HCT116 (cell line): ENCODE measurements at regions not wholly inside any gene's neighbourhood (a gene's known extent, or its start where the extent isn't known, plus 50 kb on each side); places are given as distances from the start of the nearest gene placed in this dataset.

ENCODE experiments used
- ATAC-seq: fragments of 200-7000 bp; cut with Tn5 transposase; 2 replicates; pipeline ENCODE4 v1.9.1; 2020; ENCODE audit warnings: mild to moderate bottlenecking, moderate library complexity
- BruUV-seq: library from RNA; stranded (reverse); fragments of 400-500 nt; replicated peaks from 2 replicates; lab custom pipeline; 2021; lab: Mats Ljungman, UMichigan
- CTCF ChIA-PET: fragments of 300-600 bp; sonication (Branson Sonifier 250); formaldehyde crosslinking; loops from one replicate; lab custom pipeline; 2021; ENCODE audit warnings: antibody characterized with exemption; lab: Charles Lee
- POLR2A ChIA-PET: fragments of 300-600, 350-600 bp; sonication (Branson Sonifier 250); formaldehyde crosslinking; loops from one replicate; lab custom pipeline; 2021; ENCODE audit warnings: antibody characterized with exemption; lab: Charles Lee
- RAD21 ChIA-PET, 2 experiments: fragments of 300-600 bp; sonication (Branson Sonifier 250); formaldehyde crosslinking; loops; one replicate each; lab custom pipeline; 2023; ENCODE audit warnings: low total read pairs in 2 of 2; ENCODE audit not compliant: uncharacterized antibody in 2 of 2, unreplicated experiment in 2 of 2, low non-redundant PET in 1 of 2; lab: Charles Lee
- DNase-seq: peaks from one replicate; pipeline ENCODE4 v3.0.0-alpha.2; 2010; ENCODE audit warnings: low read depth, low spot score
- H2AFZ ChIP-seq: fragments of 200-600 bp; shearing (Covaris generic), sonication (generic); 2 replicates; pipeline ENCODE4 v1.6.1; 2017; ENCODE audit warnings: low read depth, mixed run types, mixed read lengths, antibody characterized with exemption, low read length; ENCODE audit not compliant: poor library complexity, severe bottlenecking
- H3K27ac ChIP-seq: 2 replicates; pipeline ENCODE4 v1.5.1; 2012; ENCODE audit warnings: low read depth, low read length
- H3K27me3 ChIP-seq: fragments of 200-600 bp; sonication (generic); 2 replicates; pipeline ENCODE4 v1.6.1; 2016; ENCODE audit warnings: mixed run types, low read length, mixed read lengths; ENCODE audit not compliant: insufficient read depth
- H3K36me3 ChIP-seq, 2 experiments: fragments of 200-500 bp in 1 of 2; fragments of 200-600 bp in 1 of 2; sonication (Bioruptor generic) in 1 of 2; sonication (generic) in 1 of 2; 2 replicates each; pipeline versions ENCODE4 v1.5.1 to v1.6.1; 2014 to 2016; ENCODE audit warnings: low read length in 2 of 2, inconsistent platforms in 1 of 2, mixed read lengths in 1 of 2, mixed run types in 1 of 2; ENCODE audit not compliant: insufficient read depth in 2 of 2, control insufficient read depth in 1 of 2
- H3K4me1 ChIP-seq, 2 experiments: fragments of 200-600 bp in 1 of 2; sonication (generic) in 1 of 2; 2 replicates each; pipeline versions ENCODE4 v1.5.1 to v1.6.1; 2012 to 2017; ENCODE audit warnings: low read length in 2 of 2, inconsistent platforms in 1 of 2, mild to moderate bottlenecking in 1 of 2, mixed read lengths in 1 of 2, mixed run types in 1 of 2, moderate library complexity in 1 of 2; ENCODE audit not compliant: insufficient read depth in 2 of 2, control insufficient read depth in 1 of 2
- H3K4me2 ChIP-seq: fragments of 200-600 bp; sonication (generic); 2 replicates; pipeline ENCODE4 v1.6.1; 2017; ENCODE audit warnings: mixed run types, low read length, mixed read lengths
- H3K4me3 ChIP-seq, 2 experiments: fragments of 200-600 bp in 1 of 2; sonication (generic) in 1 of 2; replicated peaks in 1 of 2; 2 replicates each; pipeline ENCODE4 v1.5.1; 2011 to 2016; ENCODE audit warnings: low read length in 2 of 2, control low read depth in 1 of 2, low read depth in 1 of 2, mild to moderate bottlenecking in 1 of 2, mixed read lengths in 1 of 2, mixed run types in 1 of 2
- H3K79me2 ChIP-seq: fragments of 200-600 bp; sonication (generic); 2 replicates; pipeline ENCODE4 v1.6.1; 2017; ENCODE audit warnings: mild to moderate bottlenecking, mixed run types, low read length, moderate library complexity, mixed read lengths; ENCODE audit not compliant: insufficient read depth
- H3K9ac ChIP-seq: fragments of 200-600 bp; sonication (generic); 2 replicates; pipeline ENCODE4 v1.6.1; 2016; ENCODE audit warnings: low read length, mixed read lengths
- H3K9me2 ChIP-seq: fragments of 200-600 bp; sonication (generic), shearing (Covaris generic); 2 replicates; pipeline ENCODE4 v1.6.1; 2017; ENCODE audit warnings: mixed run types, mild to moderate bottlenecking, moderate library complexity; ENCODE audit not compliant: insufficient read depth
- H3K9me3 ChIP-seq, 2 experiments: fragments of 200-500 bp in 1 of 2; fragments of 200-600 bp in 1 of 2; sonication (Bioruptor generic) in 1 of 2; sonication (generic) in 1 of 2; 2 replicates each; pipeline ENCODE4 v1.6.1; 2014 to 2017; ENCODE audit warnings: low read length in 2 of 2, mixed read lengths in 2 of 2, inconsistent platforms in 1 of 2, low read depth in 1 of 2, mild to moderate bottlenecking in 1 of 2, mixed run types in 1 of 2, moderate library complexity in 1 of 2; ENCODE audit not compliant: control insufficient read depth in 1 of 2, insufficient read depth in 1 of 2
- H4K20me1 ChIP-seq: fragments of 200-600 bp; sonication (generic), shearing (Covaris generic); 2 replicates; pipeline ENCODE4 v1.6.1; 2017; ENCODE audit warnings: mixed run types, mild to moderate bottlenecking, moderate library complexity; ENCODE audit not compliant: insufficient read depth
- FOSL1 ChIP-seq: IDR thresholded peaks from 2 replicates; pipeline ENCODE4 v1.6.1; 2012; ENCODE audit warnings: low read depth
- JUND ChIP-seq: IDR thresholded peaks from 2 replicates; pipeline ENCODE4 v1.6.1; 2012
- MAX ChIP-seq: IDR thresholded peaks from 2 replicates; pipeline ENCODE4 v1.6.1; 2012
- POLR2A ChIP-seq: IDR thresholded peaks from 2 replicates; pipeline ENCODE4 v1.7.0; 2011; ENCODE audit warnings: borderline replicate concordance; ENCODE audit not compliant: insufficient read depth, insufficient read length; ENCODE audit errors: extremely low read depth
- POLR2AphosphoS5 ChIP-seq: IDR thresholded peaks from 2 replicates; pipeline ENCODE4 v1.6.1; 2011; ENCODE audit warnings: mild to moderate bottlenecking, low read depth, low read length, moderate library complexity
- SIN3A ChIP-seq: IDR thresholded peaks from 2 replicates; pipeline ENCODE4 v1.6.1; 2012; ENCODE audit warnings: low read depth
- SP1 ChIP-seq: IDR thresholded peaks from 2 replicates; pipeline ENCODE4 v1.6.1; 2012; ENCODE audit warnings: low read depth
- YY1 ChIP-seq: IDR thresholded peaks from 2 replicates; pipeline ENCODE4 v1.6.1; 2011; ENCODE audit warnings: low read length, low read depth, moderate library complexity, mild to moderate bottlenecking; ENCODE audit not compliant: insufficient replicate concordance; ENCODE audit errors: extremely low read depth
- ZNF274 ChIP-seq: fragments of 200-500 bp; sonication (Bioruptor generic); IDR thresholded peaks from 2 replicates; pipeline ENCODE4 v1.6.1; 2014; ENCODE audit warnings: mild to moderate bottlenecking, low read depth, low read length, inconsistent platforms
- intact Hi-C: fragments of 100-400 bp; cut with micrococcal nuclease; formaldehyde crosslinking; loops from 2 replicates; pipeline ENCODE4 v1.10.0; 2022
- TF ChIP-seq, protein P1 (sequence below): IDR thresholded peaks from 2 replicates; pipeline ENCODE4 v1.6.1; 2012
- TF ChIP-seq, protein P2 (sequence below): IDR thresholded peaks from 2 replicates; pipeline ENCODE4 v1.6.1; 2012; ENCODE audit warnings: low read depth

DNA sequence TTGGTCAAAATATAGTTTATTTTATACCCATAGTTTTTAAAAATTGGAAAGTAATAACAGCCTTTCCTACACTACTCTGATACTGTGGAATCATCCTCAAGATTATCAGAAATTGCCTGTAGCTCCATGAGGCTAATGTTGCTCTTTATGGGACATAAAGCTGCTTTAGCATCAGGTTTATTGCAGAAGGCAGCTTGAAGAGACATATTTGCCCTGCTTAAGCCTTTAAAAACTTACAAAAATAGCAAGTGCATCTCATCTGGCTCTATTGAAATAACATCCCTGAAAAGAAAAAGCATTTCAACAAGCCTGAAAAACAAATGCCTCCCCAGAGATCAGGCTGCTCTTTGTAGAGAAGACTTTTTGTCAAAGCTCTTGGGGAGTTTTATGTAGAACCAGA, 142.9 kb upstream of the MON1B start:
- H3K4me3 ChIP-seq = no peak overlapping the region
- TF ChIP-seq POLR2A (no peak), FOSL1 (no peak), YY1 (no peak), JUND (no peak), SIN3A (no peak), MAX (no peak), POLR2AphosphoS5 (no peak), ZNF274 (no peak), SP1 (no peak)
- TF ChIP-seq, protein P1, sequence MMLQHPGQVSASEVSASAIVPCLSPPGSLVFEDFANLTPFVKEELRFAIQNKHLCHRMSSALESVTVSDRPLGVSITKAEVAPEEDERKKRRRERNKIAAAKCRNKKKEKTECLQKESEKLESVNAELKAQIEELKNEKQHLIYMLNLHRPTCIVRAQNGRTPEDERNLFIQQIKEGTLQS = no peak
- TF ChIP-seq, protein P2, sequence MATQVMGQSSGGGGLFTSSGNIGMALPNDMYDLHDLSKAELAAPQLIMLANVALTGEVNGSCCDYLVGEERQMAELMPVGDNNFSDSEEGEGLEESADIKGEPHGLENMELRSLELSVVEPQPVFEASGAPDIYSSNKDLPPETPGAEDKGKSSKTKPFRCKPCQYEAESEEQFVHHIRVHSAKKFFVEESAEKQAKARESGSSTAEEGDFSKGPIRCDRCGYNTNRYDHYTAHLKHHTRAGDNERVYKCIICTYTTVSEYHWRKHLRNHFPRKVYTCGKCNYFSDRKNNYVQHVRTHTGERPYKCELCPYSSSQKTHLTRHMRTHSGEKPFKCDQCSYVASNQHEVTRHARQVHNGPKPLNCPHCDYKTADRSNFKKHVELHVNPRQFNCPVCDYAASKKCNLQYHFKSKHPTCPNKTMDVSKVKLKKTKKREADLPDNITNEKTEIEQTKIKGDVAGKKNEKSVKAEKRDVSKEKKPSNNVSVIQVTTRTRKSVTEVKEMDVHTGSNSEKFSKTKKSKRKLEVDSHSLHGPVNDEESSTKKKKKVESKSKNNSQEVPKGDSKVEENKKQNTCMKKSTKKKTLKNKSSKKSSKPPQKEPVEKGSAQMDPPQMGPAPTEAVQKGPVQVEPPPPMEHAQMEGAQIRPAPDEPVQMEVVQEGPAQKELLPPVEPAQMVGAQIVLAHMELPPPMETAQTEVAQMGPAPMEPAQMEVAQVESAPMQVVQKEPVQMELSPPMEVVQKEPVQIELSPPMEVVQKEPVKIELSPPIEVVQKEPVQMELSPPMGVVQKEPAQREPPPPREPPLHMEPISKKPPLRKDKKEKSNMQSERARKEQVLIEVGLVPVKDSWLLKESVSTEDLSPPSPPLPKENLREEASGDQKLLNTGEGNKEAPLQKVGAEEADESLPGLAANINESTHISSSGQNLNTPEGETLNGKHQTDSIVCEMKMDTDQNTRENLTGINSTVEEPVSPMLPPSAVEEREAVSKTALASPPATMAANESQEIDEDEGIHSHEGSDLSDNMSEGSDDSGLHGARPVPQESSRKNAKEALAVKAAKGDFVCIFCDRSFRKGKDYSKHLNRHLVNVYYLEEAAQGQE = no peak
- no peaks in the 10 kb centered on the region for H3K4me1 ChIP-seq
- no peak overlapping the region for H3K27ac ChIP-seq
- H4K20me1 ChIP-seq = no peaks in the 10 kb centered on the region
- no peaks in the 10 kb centered on the region for H3K79me2 ChIP-seq
- peaks cover 17% of the 10 kb centered on the region; the same call in 1 of the 2 replicates for H3K27me3 ChIP-seq
- BruUV-seq = no TSS peak
- ChIA-PET RAD21 (no interaction called here), POLR2A (no interaction called here), CTCF (no interaction called here)
- H3K9ac ChIP-seq = no peak overlapping the region
- intact Hi-C loops = no loop called here
- no peaks in the 10 kb centered on the region for H3K36me3 ChIP-seq
- H2AFZ ChIP-seq = no peak overlapping the region
- ATAC-seq (no peak), DNase-seq (no peak)
- H3K9me3 ChIP-seq = no peaks in the 10 kb centered on the region
- no peak overlapping the region for H3K4me2 ChIP-seq
- H3K9me2 ChIP-seq = no peaks in the 10 kb centered on the region
